Right lobe of liver (tissue), 6 donors: ENCODE measurements at regions not wholly inside any gene's neighbourhood (a gene's known extent, or its start where the extent isn't known, plus 50 kb on each side); places are given as distances from the start of the nearest gene placed in this dataset.

Experiments used
- ATAC-seq, 4 donors: fragments of 200-7000 bp; cut with Tn5 transposase; one replicate each; pipeline ENCODE4 v1.9.1; 2020; ENCODE audit warnings: mild to moderate bottlenecking in 4 of 4, moderate library complexity in 4 of 4
- DNase-seq, 3 donors: peaks; one replicate each; pipeline ENCODE4 v3.0.0-alpha.2; 2020
- H3K27ac ChIP-seq, 3 donors: fragments of 200-600 bp; one replicate each; pipeline ENCODE4 v1.8.0; 2022
- H3K27me3 ChIP-seq, 2 donors: fragments of 200-600 bp; one replicate each; pipeline ENCODE4 v1.8.0; 2022
- H3K36me3 ChIP-seq, 4 donors: fragments of 200-600 bp; sonication (generic) in 1 of 4; one replicate each; pipeline versions ENCODE4 v1.5.1 to v1.8.0; 2017 to 2022; ENCODE audit warnings: control low read depth in 1 of 4
- H3K4me1 ChIP-seq, 4 donors: fragments of 200-600 bp; sonication (generic) in 1 of 4; one replicate each; pipeline versions ENCODE4 v1.5.1 to v1.8.0; 2017 to 2022; ENCODE audit warnings: control low read depth in 1 of 4
- H3K4me3 ChIP-seq, 3 donors: fragments of 200-600 bp; one replicate each; pipeline ENCODE4 v1.8.0; 2022
- H3K9me3 ChIP-seq, 4 donors: fragments of 200-600 bp; sonication (generic) in 1 of 4; one replicate each; pipeline versions ENCODE4 v1.5.1 to v1.8.0; 2017 to 2022; ENCODE audit warnings: control low read depth in 1 of 4
- CTCF ChIP-seq, 4 donors: fragments of 200-600 bp in 3 of 4; fragments of 450-650 bp in 1 of 4; IDR thresholded peaks; one replicate each; pipeline versions ENCODE4 v1.5.1 to v1.8.0; 2016 to 2022; ENCODE audit warnings: antibody characterized with exemption in 4 of 4, mild to moderate bottlenecking in 2 of 4
- POLR2A ChIP-seq: fragments of 450-650 bp; IDR thresholded peaks from one replicate; pipeline ENCODE4 v1.6.1; 2017; ENCODE audit warnings: antibody characterized with exemption, mild to moderate bottlenecking
- WGBS: methylation state at CpG from one replicate; pipeline ENCODE4 v1.1.6; 2018; ENCODE audit warnings: low coverage, low lambda C conversion rate; ENCODE audit not compliant: insufficient coverage; ENCODE audit errors: missing lambda C conversion rate; 5-methylcytosine and 5-hydroxymethylcytosine counted together
- intact Hi-C, 2 donors: fragments of 100-400 bp; cut with DNase I; formaldehyde crosslinking; loops; one replicate each; pipeline versions ENCODE4 v1.11.2 to v1.14.1; 2022
- donor health status: DM: no; HTN: yes; CAD: no.
- donor health status: DM: no; HTN: no; CAD: no.
- donor health status: DM: no; HTN: no; CAD: no.
- donor health status: DM: no; HTN: yes; CAD: no.
- donor health status: DM: no; HTN: yes; CAD: no.

- Histone ChIP-seq H3K36me3 (no peaks in the 10 kb centered on the region), H3K4me3 (no peak overlapping the region), H3K27me3 (no peaks in the 10 kb centered on the region), H3K27ac (no peak overlapping the region), H3K9me3 (no peaks in the 10 kb centered on the region), H3K4me1 (no peaks in the 10 kb centered on the region)
- intact Hi-C loops = no loop called here
- WGBS = 60% methylated on average over 8 of the region's 8 CpGs
- ATAC-seq = no peak
- DNase-seq = no peak
- TF ChIP-seq POLR2A (no peak), CTCF (IDR thresholded peaks at IDR 0.05) (no peak)
Observed at GRCh38 chr1:115227346-115228082, 110.5 kb downstream of the NGF start.

- no peaks in the 10 kb centered on the region for H3K36me3 ChIP-seq
- no peak overlapping the region for H3K27ac ChIP-seq
- no peaks in the 10 kb centered on the region for H3K27me3 ChIP-seq
- ATAC-seq (no peak), DNase-seq (no peak)
- TF ChIP-seq CTCF (IDR thresholded peaks at IDR 0.05) = no peak
- no peak for TF ChIP-seq POLR2A
- no peak overlapping the region for H3K4me3 ChIP-seq
- WGBS = 82% methylated on average over 4 of the region's 11 CpGs
- intact Hi-C loops = no loop called here
- no peaks in the 10 kb centered on the region for H3K9me3 ChIP-seq
- H3K4me1 ChIP-seq = no peaks in the 10 kb centered on the region
Observed at GRCh38 chr1:115225993-115226685, 111.9 kb downstream of the NGF start.

GRCh38 chr1:115224636-115225035 is 113.4 kb downstream of the NGF start:
- H3K27ac ChIP-seq = no peak overlapping the region
- no peak overlapping the region for H3K4me3 ChIP-seq
- ATAC-seq = no peak
- intact Hi-C loops = no loop called here
- WGBS = 58% methylated on average over 2 of the region's 2 CpGs
- DNase-seq = no peak
- no peak for TF ChIP-seq POLR2A
- no peak for TF ChIP-seq CTCF (IDR thresholded peaks at IDR 0.05)
- H3K4me1 ChIP-seq = no peaks in the 10 kb centered on the region
- no peaks in the 10 kb centered on the region for H3K27me3 ChIP-seq
- H3K9me3 ChIP-seq = no peaks in the 10 kb centered on the region
- H3K36me3 ChIP-seq = no peaks in the 10 kb centered on the region

GRCh38 chr1:115222616-115223402 is 115.2 kb downstream of the NGF start:
- no peak for ATAC-seq
- WGBS = 65% methylated on average over 3 of the region's 3 CpGs

More at GRCh38 chr1:115222616-115223402, 115.2 kb downstream of the NGF start:
- TF ChIP-seq POLR2A = no peak
- no peak for TF ChIP-seq CTCF (IDR thresholded peaks at IDR 0.05)
- Histone ChIP-seq H3K27me3 (no peaks in the 10 kb centered on the region), H3K4me1 (no peaks in the 10 kb centered on the region), H3K4me3 (no peak overlapping the region), H3K9me3 (no peaks in the 10 kb centered on the region), H3K36me3 (no peaks in the 10 kb centered on the region), H3K27ac (no peak overlapping the region)
- no peak for DNase-seq
- intact Hi-C loops = no loop called here
